B cell (primary cell): ENCODE measurements at regions not wholly inside any gene's neighbourhood (a gene's known extent, or its start where the extent isn't known, plus 50 kb on each side); places are given as distances from the start of the nearest gene placed in this dataset.

ENCODE experiments used
- CTCF ChIP-seq: fragments of 200-600 bp; IDR thresholded peaks from one replicate; pipeline ENCODE4 v1.8.0; 2022; ENCODE audit warnings: antibody characterized with exemption, mild to moderate bottlenecking
- EZH2 ChIP-seq: IDR thresholded peaks from 2 replicates; pipeline ENCODE4 v1.6.1; 2012; ENCODE audit warnings: borderline replicate concordance, low read depth, mild to moderate bottlenecking, moderate library complexity, low read length; ENCODE audit not compliant: insufficient read depth, poor library complexity, severe bottlenecking

GRCh38 chrY:7821295-7822035, 909.9 kb upstream of the AMELY start:
- no peak for TF ChIP-seq EZH2
- no peak for TF ChIP-seq CTCF
